GM12892 (cell line): ENCODE measurements at regions not wholly inside any gene's neighbourhood (a gene's known extent, or its start where the extent isn't known, plus 50 kb on each side); places are given as distances from the start of the nearest gene placed in this dataset.

Experiments
- POLR2A ChIP-seq: IDR thresholded peaks from 2 replicates; pipeline ENCODE4 v1.6.1; 2011; ENCODE audit warnings: low read depth, low read length, control low read depth
- POLR2AphosphoS5 ChIP-seq: IDR thresholded peaks from 2 replicates; pipeline ENCODE4 v1.6.1; 2011; ENCODE audit warnings: low read depth, low read length, control low read depth

DNA sequence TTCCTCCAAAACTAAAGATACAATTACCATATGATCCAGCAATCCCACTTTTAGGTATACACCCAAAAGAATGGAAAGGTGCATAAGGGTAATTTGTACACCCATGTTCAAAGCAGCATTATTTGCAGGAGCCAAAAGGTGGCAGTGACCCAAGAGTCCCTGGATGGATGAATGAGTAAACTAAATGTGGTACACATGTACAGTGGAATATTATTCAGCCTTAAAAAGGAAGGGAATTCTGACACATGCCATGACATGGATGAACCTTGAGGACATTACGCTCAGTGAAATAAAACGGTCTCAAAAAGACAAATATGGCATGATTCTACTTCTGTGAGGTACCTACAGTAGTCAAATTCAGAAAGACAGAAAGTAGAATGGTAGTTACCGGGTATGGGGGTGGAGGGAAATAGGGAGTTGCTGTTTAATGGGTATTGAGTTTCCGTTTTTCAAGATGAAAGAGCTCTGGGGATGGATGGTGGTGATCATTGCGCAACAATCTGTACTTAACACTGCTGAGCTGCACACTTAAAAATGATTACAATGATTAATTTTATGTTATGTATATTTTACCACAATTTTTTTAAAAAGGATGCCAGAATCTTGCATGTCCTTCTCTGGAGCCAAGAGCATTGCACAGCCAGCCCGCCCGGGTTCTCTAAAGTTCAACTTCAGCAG lies 518.9 kb upstream of the JARID2 start:
- no peak for TF ChIP-seq POLR2AphosphoS5
- TF ChIP-seq POLR2A = no peak
